Activated CD8-positive, alpha-beta T cell treated with anti-CD3 and anti-CD28 coated beads for 36 hours (primary cell): ENCODE measurements at regions not wholly inside any gene's neighbourhood (a gene's known extent, or its start where the extent isn't known, plus 50 kb on each side); places are given as distances from the start of the nearest gene placed in this dataset.
"Not testable (repeated sequence)": the region's sequence is repeated elsewhere in the genome, so short reads cannot be mapped to it uniquely, and the experiment has no call there.

Experiments
- ATAC-seq: fragments of 200-7000 bp; cut with Tn5 transposase; one replicate; pipeline ENCODE4 v1.10.0; 2021; ENCODE audit warnings: mild to moderate bottlenecking, moderate library complexity
- CTCF ChIA-PET: fragments of 350-600 bp; sonication (Branson Sonifier 250); formaldehyde crosslinking; loops from one replicate; lab custom pipeline; 2021; ENCODE audit warnings: antibody characterized with exemption; lab: Charles Lee
- POLR2A ChIA-PET: fragments of 350-600 bp; sonication (Branson Sonifier 250); formaldehyde crosslinking; loops from one replicate; lab custom pipeline; 2021; ENCODE audit warnings: antibody characterized with exemption; lab: Charles Lee
- DNase-seq: peaks from one replicate; pipeline ENCODE4 v3.0.0-alpha.2; 2020
- H3K27ac Mint-ChIP-seq: one replicate; pipeline ENCODE4 v1.8.0; 2021; ENCODE audit warnings: mild to moderate bottlenecking, mixed read lengths
- H3K27me3 Mint-ChIP-seq: one replicate; pipeline ENCODE4 v1.8.0; 2021; ENCODE audit warnings: mixed read lengths
- H3K36me3 Mint-ChIP-seq: one replicate; pipeline ENCODE4 v1.8.0; 2021; ENCODE audit warnings: low read depth, mixed read lengths
- H3K4me1 Mint-ChIP-seq: one replicate; pipeline ENCODE4 v1.8.0; 2021; ENCODE audit warnings: low read depth, mixed read lengths
- H3K4me3 Mint-ChIP-seq: one replicate; pipeline ENCODE4 v1.8.0; 2021; ENCODE audit warnings: mild to moderate bottlenecking, moderate library complexity, mixed read lengths
- H3K9me3 Mint-ChIP-seq: one replicate; pipeline ENCODE4 v1.8.0; 2021; ENCODE audit warnings: mixed read lengths
- CTCF ChIP-seq: fragments of 200-600 bp; IDR thresholded peaks from one replicate; pipeline ENCODE4 v1.8.0; 2022; ENCODE audit warnings: antibody characterized with exemption, mild to moderate bottlenecking
- intact Hi-C: fragments of 100-400 bp; cut with micrococcal nuclease; formaldehyde crosslinking; loops from one replicate; pipeline ENCODE4 v1.10.0; 2022

- CTCF ChIA-PET = interaction anchor here (1.7 to 2.1 kb wide), 2 partner anchors 10 to 13 kb away, joined by 5 to 8 read pairs; no protein-coding TSS in a partner anchor
These were observed 109.0 kb downstream of the ANXA3 start for GRCh38 chr4:78660559-78660958.

GRCh38 chr4:78661086-78661690 lies 109.6 kb downstream of the ANXA3 start:
- Mint-ChIP-seq H3K4me1 (peaks cover 46% of the 10 kb centered on the region), H3K27me3 (peaks cover 3% of the 10 kb centered on the region)
- CTCF ChIA-PET = interaction anchor here (1.0 to 2.1 kb wide), 5 partner anchors 9 to 17 kb away, joined by 3 to 8 read pairs (median 5); no protein-coding TSS in a partner anchor

More at GRCh38 chr4:78660559-78660958, 109.0 kb downstream of the ANXA3 start:
- Mint-ChIP-seq H3K9me3 (no peaks in the 10 kb centered on the region), H3K36me3 (no peaks in the 10 kb centered on the region), H3K27me3 (peaks cover 3% of the 10 kb centered on the region), H3K4me1 (peaks cover 46% of the 10 kb centered on the region), H3K27ac (no peak overlapping the region), H3K4me3 (no peak overlapping the region)
- ATAC-seq (no peak), DNase-seq (no peak)
- intact Hi-C loops = no loop called here
- POLR2A ChIA-PET = no interaction called here
- no peak for TF ChIP-seq CTCF

GRCh38 chr4:78661921-78662521 lies 110.5 kb downstream of the ANXA3 start:
- Mint-ChIP-seq H3K4me1 (peaks cover 46% of the 10 kb centered on the region), H3K27ac (no peak overlapping the region), H3K36me3 (no peaks in the 10 kb centered on the region), H3K27me3 (peaks cover 3% of the 10 kb centered on the region), H3K9me3 (no peaks in the 10 kb centered on the region), H3K4me3 (no peak overlapping the region)
- ChIA-PET POLR2A (no interaction called here), CTCF (interaction anchor here (1.0 to 2.1 kb wide), 5 partner anchors 8 to 17 kb away, joined by 3 to 8 read pairs (median 5); no protein-coding TSS in a partner anchor)
- DNase-seq (no peak), ATAC-seq (peak; percentile 29)
- intact Hi-C loops = no loop called here
- TF ChIP-seq CTCF = no peak

More at GRCh38 chr4:78661086-78661690, 109.6 kb downstream of the ANXA3 start:
- no peak for TF ChIP-seq CTCF
- ATAC-seq = no peak
- Mint-ChIP-seq H3K27ac (no peak overlapping the region), H3K9me3 (no peaks in the 10 kb centered on the region), H3K4me3 (no peak overlapping the region), H3K36me3 (no peaks in the 10 kb centered on the region)
- POLR2A ChIA-PET = interaction anchor here (0.7 kb wide), 1 partner anchor 116 kb away, joined by 3 read pairs; no protein-coding TSS in a partner anchor
- intact Hi-C loops = no loop called here
- no peak for DNase-seq

- Mint-ChIP-seq H3K9me3 (no peaks in the 10 kb centered on the region), H3K4me1 (peaks cover 43% of the 10 kb centered on the region), H3K4me3 (no peak overlapping the region), H3K27me3 (peaks cover 3% of the 10 kb centered on the region), H3K36me3 (no peaks in the 10 kb centered on the region), H3K27ac (no peak overlapping the region)
- ATAC-seq (no peak), DNase-seq (no peak)
- POLR2A ChIA-PET = no interaction called here
- CTCF ChIA-PET = interaction anchor here (1.9 kb wide), 1 partner anchor 18 kb away, joined by 7 read pairs; no protein-coding TSS in a partner anchor
- TF ChIP-seq CTCF = no peak
- intact Hi-C loops = no loop called here
These were observed 111.1 kb downstream of the ANXA3 start for GRCh38 chr4:78662658-78663057.

GRCh38 chr4:78664296-78664695 lies 111.9 kb upstream of the BMP2K start:
- intact Hi-C loops, H3K4me3 Mint-ChIP-seq, ATAC-seq, DNase-seq, CTCF ChIA-PET, H3K9me3 Mint-ChIP-seq, H3K27ac Mint-ChIP-seq, H3K36me3 Mint-ChIP-seq, H3K27me3 Mint-ChIP-seq: not testable (repeated sequence)
- POLR2A ChIA-PET = interaction anchor here (1.0 kb wide), 1 partner anchor 80 kb away, joined by 3 read pairs; no protein-coding TSS in a partner anchor
- peaks cover 34% of the 10 kb centered on the region for H3K4me1 Mint-ChIP-seq
